ENCODE measurements at regions not wholly inside any gene's neighbourhood (a gene's known extent, or its start where the extent isn't known, plus 50 kb on each side); places are given as distances from the start of the nearest gene placed in this dataset.

DNA sequence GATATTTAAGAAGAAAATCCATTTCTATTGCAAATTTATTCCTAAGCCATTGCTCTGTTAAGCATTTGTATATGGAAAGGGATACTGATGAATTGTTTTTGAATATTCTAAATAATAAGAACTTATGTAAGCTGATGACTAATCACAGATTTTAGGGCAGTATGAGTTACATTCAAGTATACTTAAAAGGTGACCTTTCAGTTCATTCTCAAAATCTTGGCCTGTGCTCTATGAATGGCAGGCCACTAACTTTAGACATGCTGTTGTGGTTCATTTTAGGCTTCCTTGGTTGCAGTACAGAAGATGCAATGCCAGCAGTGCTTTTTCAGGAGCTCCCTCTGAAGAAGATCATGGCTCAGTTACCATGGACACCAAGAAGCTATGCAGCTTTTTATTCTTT is 380.4 kb downstream of the CENPW start (continued):
- TF ChIP-seq, protein P1, sequence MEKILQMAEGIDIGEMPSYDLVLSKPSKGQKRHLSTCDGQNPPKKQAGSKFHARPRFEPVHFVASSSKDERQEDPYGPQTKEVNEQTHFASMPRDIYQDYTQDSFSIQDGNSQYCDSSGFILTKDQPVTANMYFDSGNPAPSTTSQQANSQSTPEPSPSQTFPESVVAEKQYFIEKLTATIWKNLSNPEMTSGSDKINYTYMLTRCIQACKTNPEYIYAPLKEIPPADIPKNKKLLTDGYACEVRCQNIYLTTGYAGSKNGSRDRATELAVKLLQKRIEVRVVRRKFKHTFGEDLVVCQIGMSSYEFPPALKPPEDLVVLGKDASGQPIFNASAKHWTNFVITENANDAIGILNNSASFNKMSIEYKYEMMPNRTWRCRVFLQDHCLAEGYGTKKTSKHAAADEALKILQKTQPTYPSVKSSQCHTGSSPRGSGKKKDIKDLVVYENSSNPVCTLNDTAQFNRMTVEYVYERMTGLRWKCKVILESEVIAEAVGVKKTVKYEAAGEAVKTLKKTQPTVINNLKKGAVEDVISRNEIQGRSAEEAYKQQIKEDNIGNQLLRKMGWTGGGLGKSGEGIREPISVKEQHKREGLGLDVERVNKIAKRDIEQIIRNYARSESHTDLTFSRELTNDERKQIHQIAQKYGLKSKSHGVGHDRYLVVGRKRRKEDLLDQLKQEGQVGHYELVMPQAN (conservative IDR thresholded peaks at IDR 0.05): no peak
- TF ChIP-seq RBBP5 (conservative IDR thresholded peaks at IDR 0.05): no peak

DNA sequence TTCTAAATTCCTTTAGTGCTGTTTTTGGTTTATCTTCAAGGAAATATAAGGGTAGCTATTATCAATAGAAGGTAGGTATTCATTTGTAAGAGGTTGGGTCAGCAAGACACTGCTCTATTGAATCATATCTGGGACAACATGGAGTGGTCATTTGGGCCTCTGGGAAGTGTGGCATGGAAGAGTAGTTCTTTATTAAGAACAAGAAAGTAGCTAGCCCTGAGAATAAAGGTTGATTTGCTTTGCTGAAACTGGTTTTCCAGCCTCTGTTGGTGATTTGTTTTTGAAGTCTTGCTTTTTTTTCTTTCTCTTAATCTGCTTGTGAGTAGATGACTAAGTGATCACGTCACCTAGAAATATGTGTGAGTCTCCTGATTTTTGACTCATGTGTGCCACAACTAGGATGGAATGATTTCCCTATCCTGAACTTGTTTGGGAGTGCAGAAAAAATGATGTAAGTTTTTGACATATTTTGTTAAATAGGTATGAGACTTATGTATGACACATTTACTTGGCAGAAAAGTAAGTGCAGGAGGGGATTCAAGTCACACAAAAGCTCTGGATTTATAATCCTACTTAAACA is 381.8 kb downstream of the CENPW start:
- 0% methylated on average over 1 of the region's 1 CpG for WGBS (ENCODE audit: insufficient coverage, insufficient replicate concordance, low lambda C conversion rate, missing lambda C conversion rate)

More for the DNA sequence above, 381.8 kb downstream of the CENPW start:
- no peak for TF ChIP-seq BMI1 (IDR thresholded peaks at IDR 0.05; ENCODE audit: borderline replicate concordance)
- TF ChIP-seq SMARCA5 (IDR thresholded peaks at IDR 0.05): no peak
- no peak for TF ChIP-seq HCFC1 (IDR thresholded peaks at IDR 0.05; ENCODE audit: low read length)
- TF ChIP-seq, protein P2, sequence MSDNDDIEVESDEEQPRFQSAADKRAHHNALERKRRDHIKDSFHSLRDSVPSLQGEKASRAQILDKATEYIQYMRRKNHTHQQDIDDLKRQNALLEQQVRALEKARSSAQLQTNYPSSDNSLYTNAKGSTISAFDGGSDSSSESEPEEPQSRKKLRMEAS (IDR thresholded peaks at IDR 0.05; ENCODE audit: low read depth, low read length): no peak
- TF ChIP-seq, protein P3, sequence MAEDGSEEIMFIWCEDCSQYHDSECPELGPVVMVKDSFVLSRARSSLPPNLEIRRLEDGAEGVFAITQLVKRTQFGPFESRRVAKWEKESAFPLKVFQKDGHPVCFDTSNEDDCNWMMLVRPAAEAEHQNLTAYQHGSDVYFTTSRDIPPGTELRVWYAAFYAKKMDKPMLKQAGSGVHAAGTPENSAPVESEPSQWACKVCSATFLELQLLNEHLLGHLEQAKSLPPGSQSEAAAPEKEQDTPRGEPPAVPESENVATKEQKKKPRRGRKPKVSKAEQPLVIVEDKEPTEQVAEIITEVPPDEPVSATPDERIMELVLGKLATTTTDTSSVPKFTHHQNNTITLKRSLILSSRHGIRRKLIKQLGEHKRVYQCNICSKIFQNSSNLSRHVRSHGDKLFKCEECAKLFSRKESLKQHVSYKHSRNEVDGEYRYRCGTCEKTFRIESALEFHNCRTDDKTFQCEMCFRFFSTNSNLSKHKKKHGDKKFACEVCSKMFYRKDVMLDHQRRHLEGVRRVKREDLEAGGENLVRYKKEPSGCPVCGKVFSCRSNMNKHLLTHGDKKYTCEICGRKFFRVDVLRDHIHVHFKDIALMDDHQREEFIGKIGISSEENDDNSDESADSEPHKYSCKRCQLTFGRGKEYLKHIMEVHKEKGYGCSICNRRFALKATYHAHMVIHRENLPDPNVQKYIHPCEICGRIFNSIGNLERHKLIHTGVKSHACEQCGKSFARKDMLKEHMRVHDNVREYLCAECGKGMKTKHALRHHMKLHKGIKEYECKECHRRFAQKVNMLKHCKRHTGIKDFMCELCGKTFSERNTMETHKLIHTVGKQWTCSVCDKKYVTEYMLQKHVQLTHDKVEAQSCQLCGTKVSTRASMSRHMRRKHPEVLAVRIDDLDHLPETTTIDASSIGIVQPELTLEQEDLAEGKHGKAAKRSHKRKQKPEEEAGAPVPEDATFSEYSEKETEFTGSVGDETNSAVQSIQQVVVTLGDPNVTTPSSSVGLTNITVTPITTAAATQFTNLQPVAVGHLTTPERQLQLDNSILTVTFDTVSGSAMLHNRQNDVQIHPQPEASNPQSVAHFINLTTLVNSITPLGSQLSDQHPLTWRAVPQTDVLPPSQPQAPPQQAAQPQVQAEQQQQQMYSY (CRISPR knock-in tag; IDR thresholded peaks at IDR 0.05): no peak
- TF ChIP-seq NFXL1 (IDR thresholded peaks at IDR 0.05; ENCODE audit: borderline replicate concordance): no peak
- TF ChIP-seq MYB (IDR thresholded peaks at IDR 0.05; ENCODE audit: borderline replicate concordance, low read depth, low read length): no peak
- no TSS peak for BruUV-seq (replicated peaks)
- in situ Hi-C loops (cut with MboI): no loop called here
- Histone ChIP-seq H4K20me1 (ENCODE audit: control insufficient read depth, insufficient read depth) (no peaks in the 10 kb centered on the region), H3K36me3 (ENCODE audit: control insufficient read depth in 2 of 2, insufficient read depth in 2 of 2, low read length in 1 of 2) (no peaks in the 10 kb centered on the region), H3K79me2 (ENCODE audit: control insufficient read depth, insufficient read depth, low read length) (no peaks in the 10 kb centered on the region), H3K27me3 (replicated peaks in 1 of 2; ENCODE audit: control insufficient read depth in 2 of 2, insufficient read depth in 2 of 2, low read length in 1 of 2) (no peaks in the 10 kb centered on the region), H2AFZ (ENCODE audit: control insufficient read depth, low read depth, low read length) (no peak overlapping the region), H3K27ac (ENCODE audit: control insufficient read depth, insufficient read depth) (no peak overlapping the region), H3K4me2 (ENCODE audit: control insufficient read depth, insufficient read depth) (no peak overlapping the region), H3K9ac (ENCODE audit: control insufficient read depth, insufficient read depth, low read length) (no peak overlapping the region), H3K9me3 (replicated peaks; ENCODE audit: control insufficient read depth, insufficient read depth, low read length) (no peaks in the 10 kb centered on the region), H3K4me3 (no peak overlapping the region), H3K4me1 (ENCODE audit: control insufficient read depth, insufficient read depth, low read length) (peaks cover 8% of the 10 kb centered on the region)
- ChIA-PET RAD21 (ENCODE audit: unreplicated experiment) (no interaction called here), SMC1A (ENCODE audit: uncharacterized antibody, unreplicated experiment) (no interaction called here), POLR2A (no interaction called here), CTCF (interaction anchor here (0.6 kb wide), 1 partner anchor 13 kb away, joined by 3 read pairs; no protein-coding TSS in a partner anchor)
- DNase-seq (ENCODE audit: low read depth, low spot score): no peak
- intact Hi-C loops (cut with micrococcal nuclease; ENCODE audit: unreplicated experiment): no loop called here
- no peak for ATAC-seq
- FAIRE-seq: no peak

Measured in GM12878 (cell line).